Nephron progenitor cell (in vitro differentiated cells): ENCODE measurements at regions not wholly inside any gene's neighbourhood (a gene's known extent, or its start where the extent isn't known, plus 50 kb on each side); places are given as distances from the start of the nearest gene placed in this dataset.
"Not testable (repeated sequence)": the region's sequence is repeated elsewhere in the genome, so short reads cannot be mapped to it uniquely, and the experiment has no call there.

Experiments used
- DNase-seq: peaks from one replicate; pipeline ENCODE4 v3.0.0; 2021
- H3K27ac Mint-ChIP-seq: 2 replicates; pipeline ENCODE4 v1.8.0; 2021; ENCODE audit warnings: mild to moderate bottlenecking, moderate library complexity, mixed read lengths
- H3K27me3 Mint-ChIP-seq: 2 replicates; pipeline ENCODE4 v1.8.0; 2021; ENCODE audit warnings: mild to moderate bottlenecking, low read depth, mixed read lengths; ENCODE audit not compliant: poor library complexity
- H3K36me3 Mint-ChIP-seq: 2 replicates; pipeline ENCODE4 v1.8.0; 2021; ENCODE audit warnings: low read depth, mixed read lengths
- H3K4me1 Mint-ChIP-seq: 2 replicates; pipeline ENCODE4 v1.8.0; 2021; ENCODE audit warnings: mixed read lengths
- H3K4me3 Mint-ChIP-seq: 2 replicates; pipeline ENCODE4 v1.8.0; 2021; ENCODE audit warnings: mild to moderate bottlenecking, moderate library complexity, mixed read lengths
- H3K9me3 Mint-ChIP-seq: 2 replicates; pipeline ENCODE4 v1.8.0; 2021; ENCODE audit warnings: mild to moderate bottlenecking, moderate library complexity, mixed read lengths
- CTCF ChIP-seq: fragments of 200-600 bp; sonication (generic); IDR thresholded peaks from 2 replicates; pipeline ENCODE4 v1.5.0; 2021; ENCODE audit warnings: antibody characterized with exemption

- no peak overlapping the region for H3K4me3 Mint-ChIP-seq
- no peaks in the 10 kb centered on the region for H3K4me1 Mint-ChIP-seq
- no peak for TF ChIP-seq CTCF
- no peaks in the 10 kb centered on the region for H3K36me3 Mint-ChIP-seq
- H3K9me3 Mint-ChIP-seq, result peaks cover 3% of the 10 kb centered on the region
- DNase-seq, result no peak
- no peak overlapping the region for H3K27ac Mint-ChIP-seq
- peaks cover 2% of the 10 kb centered on the region for H3K27me3 Mint-ChIP-seq
Observed at GRCh38 chr18:1513519-1513918, 608.8 kb downstream of the ADCYAP1 start.

- not testable (repeated sequence) for H3K4me1 Mint-ChIP-seq, DNase-seq, H3K27ac Mint-ChIP-seq, H3K36me3 Mint-ChIP-seq, H3K4me3 Mint-ChIP-seq, H3K27me3 Mint-ChIP-seq
- H3K9me3 Mint-ChIP-seq, result peaks cover 13% of the 10 kb centered on the region
Observed at GRCh38 chr18:1521588-1522248, 617.0 kb downstream of the ADCYAP1 start.

GRCh38 chr18:1522249-1522615 is 617.6 kb downstream of the ADCYAP1 start:
- Mint-ChIP-seq H3K27ac (no peak overlapping the region), H3K36me3 (peaks cover 7% of the 10 kb centered on the region), H3K27me3 (no peaks in the 10 kb centered on the region), H3K9me3 (peaks cover 13% of the 10 kb centered on the region), H3K4me1 (no peaks in the 10 kb centered on the region), H3K4me3 (no peak overlapping the region)
- DNase-seq, result no peak
- TF ChIP-seq CTCF, result no peak

GRCh38 chr18:1526991-1527390 is 622.3 kb downstream of the ADCYAP1 start:
- no peaks in the 10 kb centered on the region for H3K27me3 Mint-ChIP-seq
- no peak for TF ChIP-seq CTCF
- H3K9me3 Mint-ChIP-seq, result peaks cover 6% of the 10 kb centered on the region
- DNase-seq, result no peak
- H3K36me3 Mint-ChIP-seq, result peaks cover 5% of the 10 kb centered on the region
- no peak overlapping the region for H3K4me3 Mint-ChIP-seq
- no peak overlapping the region for H3K27ac Mint-ChIP-seq
- H3K4me1 Mint-ChIP-seq, result no peaks in the 10 kb centered on the region

GRCh38 chr18:1527805-1528204 is 623.1 kb downstream of the ADCYAP1 start:
- no peaks in the 10 kb centered on the region for H3K36me3 Mint-ChIP-seq
- no peaks in the 10 kb centered on the region for H3K4me1 Mint-ChIP-seq
- H3K27me3 Mint-ChIP-seq, result no peaks in the 10 kb centered on the region
- no peaks in the 10 kb centered on the region for H3K9me3 Mint-ChIP-seq
- TF ChIP-seq CTCF, result no peak
- H3K4me3 Mint-ChIP-seq, result no peak overlapping the region
- H3K27ac Mint-ChIP-seq, result no peak overlapping the region
- no peak for DNase-seq

GRCh38 chr18:1528447-1528846 is 623.8 kb downstream of the ADCYAP1 start:
- no peaks in the 10 kb centered on the region for H3K4me1 Mint-ChIP-seq
- no peak overlapping the region for H3K27ac Mint-ChIP-seq
- no peak for DNase-seq
- H3K27me3 Mint-ChIP-seq, result no peaks in the 10 kb centered on the region
- TF ChIP-seq CTCF, result no peak
- H3K9me3 Mint-ChIP-seq, result no peaks in the 10 kb centered on the region
- no peak overlapping the region for H3K4me3 Mint-ChIP-seq
- H3K36me3 Mint-ChIP-seq, result no peaks in the 10 kb centered on the region
